PFSK-1 (cell line): ENCODE measurements at regions not wholly inside any gene's neighbourhood (a gene's known extent, or its start where the extent isn't known, plus 50 kb on each side); places are given as distances from the start of the nearest gene placed in this dataset.

ENCODE experiments used
- FOXP2 ChIP-seq: optimal IDR thresholded peaks from 2 replicates; pipeline ENCODE3; 2011; ENCODE audit warnings: borderline replicate concordance, control low read depth, inconsistent platforms; ENCODE audit not compliant: insufficient read depth; ENCODE audit errors: extremely low read length, extremely low read depth
- POLR2AphosphoS5 ChIP-seq: IDR thresholded peaks from 2 replicates; pipeline ENCODE4 v1.6.1; 2012; ENCODE audit warnings: low read depth, mild to moderate bottlenecking, control low read depth, low read length, moderate library complexity
- REST ChIP-seq, 2 experiments: IDR thresholded peaks; 2 replicates each; pipeline versions ENCODE4 v1.6.1 to v1.8.0; 2011 to 2012; ENCODE audit warnings: low read depth in 2 of 2, low read length in 2 of 2, control low read depth in 1 of 2, inconsistent platforms in 1 of 2, mild to moderate bottlenecking in 1 of 2, moderate library complexity in 1 of 2; ENCODE audit not compliant: insufficient read depth in 1 of 2
- SIN3A ChIP-seq: IDR thresholded peaks from 2 replicates; pipeline ENCODE4 v1.6.1; 2012; ENCODE audit warnings: mild to moderate bottlenecking, low read length, moderate library complexity, borderline replicate concordance; ENCODE audit not compliant: insufficient read depth
- TAF1 ChIP-seq: IDR thresholded peaks from 2 replicates; pipeline ENCODE4 v1.6.1; 2012; ENCODE audit warnings: low read length, control low read depth, borderline replicate concordance; ENCODE audit not compliant: insufficient read depth

- TF ChIP-seq TAF1 (no peak), FOXP2 (no peak), POLR2AphosphoS5 (no peak), SIN3A (no peak), REST (IDR thresholded peaks at IDR 0.05; ENCODE audit: insufficient read depth in 1 of 2, low read depth in 2 of 2, low read length in 2 of 2) (no peak)
Measured at GRCh38 chr9:115986508-115986907, 167.1 kb upstream of the PAPPA start.

DNA sequence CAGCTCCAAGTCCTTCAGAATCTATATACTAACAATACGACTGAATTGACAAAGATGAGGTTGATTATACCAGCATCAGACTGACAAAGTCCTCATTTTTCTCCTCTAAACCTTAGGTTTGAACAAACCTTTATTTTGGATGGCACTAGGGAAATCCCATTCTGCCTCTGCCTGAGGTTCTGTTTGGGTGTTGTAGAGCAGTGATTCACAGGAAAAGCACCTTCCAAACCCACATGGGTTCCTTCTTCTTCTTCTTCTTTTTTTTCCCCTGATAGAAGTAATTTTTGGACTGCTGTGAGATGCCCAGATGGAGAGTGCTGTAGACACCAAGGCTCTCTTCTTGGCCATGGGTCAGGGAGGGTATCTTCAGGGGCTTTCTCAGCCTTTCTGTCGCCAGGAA is 164.9 kb upstream of the PAPPA start:
- TF ChIP-seq SIN3A (no peak), REST (IDR thresholded peaks at IDR 0.05; ENCODE audit: insufficient read depth in 1 of 2, low read depth in 2 of 2, low read length in 2 of 2) (no peak), POLR2AphosphoS5 (no peak), TAF1 (no peak), FOXP2 (no peak)

DNA sequence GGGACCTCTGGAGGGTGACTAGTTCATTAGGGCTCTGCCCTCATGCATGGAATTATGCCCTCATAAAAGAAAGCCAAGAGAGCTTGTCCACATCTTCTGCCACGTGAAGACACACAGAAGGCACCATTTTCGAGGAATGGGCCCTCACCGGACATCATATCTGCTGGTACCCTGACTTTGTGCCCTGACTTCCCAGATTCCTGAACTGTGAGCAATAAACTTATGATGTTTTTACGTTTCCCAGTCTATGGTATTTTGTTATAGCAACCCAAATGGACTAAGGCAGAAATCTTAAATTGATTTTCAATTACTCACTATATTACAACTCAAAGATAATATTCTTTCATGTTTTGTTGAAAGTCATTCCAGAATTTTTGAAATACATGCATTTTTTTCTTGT is 163.8 kb upstream of the PAPPA start:
- no peak for TF ChIP-seq TAF1
- TF ChIP-seq REST (IDR thresholded peaks at IDR 0.05; ENCODE audit: insufficient read depth in 1 of 2, low read depth in 2 of 2, low read length in 2 of 2), result no peak
- TF ChIP-seq SIN3A, result no peak
- no peak for TF ChIP-seq FOXP2
- TF ChIP-seq POLR2AphosphoS5, result no peak

- no peak for TF ChIP-seq SIN3A
- no peak for TF ChIP-seq FOXP2
- TF ChIP-seq TAF1, result no peak
- no peak for TF ChIP-seq POLR2AphosphoS5
- no peak for TF ChIP-seq REST (IDR thresholded peaks at IDR 0.05; ENCODE audit: insufficient read depth in 1 of 2, low read depth in 2 of 2, low read length in 2 of 2)
Measured at GRCh38 chr9:115992834-115993233, 160.8 kb upstream of the PAPPA start.

DNA sequence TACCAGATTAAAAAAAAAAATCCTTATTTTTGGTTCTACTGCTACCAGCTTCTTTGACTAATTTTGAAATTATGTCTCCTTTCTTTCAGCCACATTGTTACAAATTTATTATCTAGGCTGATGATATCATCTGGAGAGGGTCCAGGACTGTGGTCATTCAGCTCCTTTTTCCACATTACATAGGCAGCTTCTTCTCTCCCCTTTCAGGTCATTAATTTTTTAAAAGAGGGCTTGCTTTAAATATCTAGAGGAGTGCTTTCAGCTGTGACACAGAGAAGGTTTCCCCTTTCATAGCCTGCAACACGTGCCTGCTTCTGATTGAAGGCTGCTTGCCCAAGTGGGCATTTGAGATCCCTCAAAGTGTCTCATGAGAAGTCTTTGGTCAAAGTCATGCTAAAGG is 155.7 kb upstream of the PAPPA start:
- no peak for TF ChIP-seq TAF1
- no peak for TF ChIP-seq FOXP2
- no peak for TF ChIP-seq SIN3A
- TF ChIP-seq REST (IDR thresholded peaks at IDR 0.05; ENCODE audit: insufficient read depth in 1 of 2, low read depth in 2 of 2, low read length in 2 of 2), result no peak
